ENCODE measurements at regions not wholly inside any gene's neighbourhood (a gene's known extent, or its start where the extent isn't known, plus 50 kb on each side); places are given as distances from the start of the nearest gene placed in this dataset.
"Not testable (repeated sequence)": the region's sequence is repeated elsewhere in the genome, so short reads cannot be mapped to it uniquely, and the experiment has no call there.

GRCh38 chr1:196160066-196160795 lies 448.0 kb downstream of the KCNT2 start:
- no peak for DNase-seq

GRCh38 chr1:196155586-196155985 lies 452.7 kb downstream of the KCNT2 start:
- DNase-seq: no peak

- no peak for DNase-seq
Observed at GRCh38 chr1:196152975-196153374, 455.3 kb downstream of the KCNT2 start.

- no peak for DNase-seq
Observed at GRCh38 chr1:196152086-196152485, 456.2 kb downstream of the KCNT2 start.

DNA sequence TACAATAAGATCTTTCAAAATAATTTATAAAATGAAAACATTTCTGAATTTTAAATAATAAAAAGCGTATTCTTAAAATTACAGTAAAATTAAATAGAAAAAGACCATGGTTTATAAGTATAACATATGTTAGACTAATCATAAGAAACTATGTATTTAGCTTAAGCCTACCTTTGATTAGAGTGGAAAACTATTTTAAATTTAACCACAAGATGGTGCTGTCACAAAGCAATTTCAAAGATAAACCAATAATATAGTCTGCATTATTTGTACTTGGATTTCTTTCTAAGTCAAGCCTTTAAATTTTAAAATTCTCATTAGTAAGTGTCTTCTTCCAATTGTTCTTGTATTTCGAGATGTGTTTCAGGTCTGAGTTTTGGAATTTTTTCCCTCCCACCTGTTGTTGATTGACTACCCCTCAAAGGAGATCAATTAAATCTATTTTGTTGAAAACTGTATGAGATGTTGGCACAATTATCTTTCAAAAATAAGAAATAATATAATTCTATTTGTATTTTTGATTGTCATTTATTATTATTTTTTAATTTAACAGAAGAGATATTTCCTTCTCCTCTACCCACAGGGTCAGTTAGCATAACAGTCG lies 459.8 kb downstream of the KCNT2 start:
- DNase-seq: no peak

DNA sequence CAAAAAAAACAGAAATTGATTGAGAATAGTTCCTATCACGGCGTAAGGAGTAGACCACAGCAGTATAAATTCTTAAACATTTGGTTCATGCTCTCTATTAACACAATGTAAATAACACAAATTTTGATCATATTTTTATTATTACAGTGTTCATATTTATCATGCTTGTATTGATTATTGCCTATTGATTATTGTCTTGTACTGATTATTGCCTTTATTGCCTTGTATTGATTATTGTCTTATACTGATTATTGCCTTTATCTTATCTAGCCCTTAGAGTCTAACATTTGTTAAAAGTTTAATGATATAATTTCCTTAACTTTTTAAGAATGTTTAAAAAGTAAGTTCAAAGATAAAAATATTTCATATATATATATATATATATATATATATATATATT lies 460.7 kb downstream of the KCNT2 start:
- DNase-seq: no peak

DNA sequence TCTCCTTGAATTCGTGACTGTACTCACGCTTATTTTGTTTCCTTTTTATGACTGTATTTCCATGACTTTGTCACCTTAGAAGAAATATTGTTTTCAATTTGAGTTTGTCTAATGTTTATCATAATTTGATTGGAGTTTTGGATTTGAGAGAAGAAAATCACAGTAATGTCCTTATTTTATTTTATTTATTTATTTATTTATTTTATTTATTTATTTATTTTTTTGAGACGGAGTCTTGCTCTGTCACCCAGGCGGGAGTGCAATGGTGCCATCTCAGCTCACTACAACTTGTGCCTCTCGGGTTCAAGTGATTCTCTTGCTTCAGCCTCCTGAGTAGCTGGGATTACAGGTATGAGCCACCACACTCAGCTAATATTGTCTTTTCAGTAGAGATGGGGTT lies 463.1 kb downstream of the KCNT2 start:
- DNase-seq: not testable (repeated sequence)

DNA sequence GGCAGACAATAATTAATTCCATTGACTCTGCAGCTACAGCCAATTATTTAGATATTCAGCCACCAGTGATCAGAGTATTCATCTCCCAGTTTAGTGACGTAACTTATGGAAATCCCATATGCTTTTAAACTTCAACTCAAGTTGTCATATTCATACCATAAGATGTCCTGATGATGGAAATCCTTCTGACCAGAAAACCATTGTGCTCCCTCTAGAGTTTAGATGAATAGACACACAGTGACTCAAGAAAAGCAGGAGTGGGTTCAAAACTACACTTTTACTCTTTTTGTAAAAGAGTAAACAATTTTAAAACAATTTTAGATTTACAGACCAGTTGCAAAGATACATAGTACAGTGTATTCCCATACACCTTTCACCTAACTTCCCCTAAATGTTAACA lies 463.7 kb downstream of the KCNT2 start:
- DNase-seq: no peak

DNA sequence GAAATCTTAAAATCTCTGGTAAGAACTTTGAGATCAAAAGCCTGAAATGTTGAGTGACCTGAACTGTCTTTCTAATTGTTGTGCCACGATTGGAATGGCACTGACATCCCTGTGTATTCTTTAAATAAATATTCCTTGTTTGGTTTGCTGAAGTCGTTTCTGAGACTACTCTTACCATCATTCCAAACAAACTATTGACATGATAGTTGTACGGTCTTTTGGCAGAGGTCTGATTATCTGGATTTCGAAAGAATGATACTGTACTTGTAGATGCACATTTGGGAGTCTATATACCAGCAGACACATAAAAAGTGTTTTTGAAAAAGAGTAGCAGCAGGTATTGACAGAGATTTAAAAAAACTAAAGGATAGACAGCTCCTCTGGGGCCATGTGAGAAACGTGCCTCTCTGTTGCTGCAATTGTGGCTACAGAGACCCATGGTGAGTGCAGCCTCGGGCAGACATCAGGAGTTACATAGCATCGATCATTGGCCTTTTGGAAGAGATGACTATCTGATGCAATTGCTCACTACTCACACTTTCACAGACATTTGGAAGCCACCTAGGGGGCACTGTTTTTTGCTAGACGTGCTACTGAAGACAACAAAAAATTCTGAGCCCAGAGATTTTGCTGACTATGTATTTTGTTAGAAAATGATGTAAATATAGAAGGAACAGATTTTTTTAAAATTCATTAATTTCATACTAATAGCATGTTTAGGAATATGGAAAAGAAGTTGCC lies 464.5 kb downstream of the KCNT2 start:
- no peak for DNase-seq

GRCh38 chr1:196142111-196142640 lies 466.1 kb downstream of the KCNT2 start:
- DNase-seq: no peak

GRCh38 chr1:196136396-196136795 lies 471.8 kb downstream of the KCNT2 start:
- no peak for DNase-seq

- DNase-seq: no peak
Observed at GRCh38 chr1:196131691-196132090, 476.5 kb downstream of the KCNT2 start.

GRCh38 chr1:196128835-196129234 lies 479.4 kb downstream of the KCNT2 start:
- DNase-seq: no peak

DNA sequence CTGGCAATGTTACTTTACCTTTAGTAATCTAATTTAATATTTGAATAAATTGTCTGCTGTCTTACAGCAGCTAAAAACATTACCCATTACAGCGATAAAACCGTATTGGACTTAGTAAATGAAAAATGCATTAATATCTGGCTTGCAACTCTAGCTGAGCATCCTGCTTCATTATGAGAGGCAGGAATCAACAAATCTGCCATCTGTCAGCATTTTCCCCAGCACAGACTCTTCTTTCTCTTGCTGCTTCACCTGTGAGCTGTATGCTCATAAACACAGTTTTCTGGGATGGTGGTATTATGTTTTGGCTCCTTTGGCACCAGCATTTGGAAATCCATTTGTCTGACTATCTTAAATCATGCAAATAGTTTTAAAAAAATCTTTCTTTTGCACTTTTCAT lies 487.1 kb downstream of the KCNT2 start:
- DNase-seq: no peak

DNA sequence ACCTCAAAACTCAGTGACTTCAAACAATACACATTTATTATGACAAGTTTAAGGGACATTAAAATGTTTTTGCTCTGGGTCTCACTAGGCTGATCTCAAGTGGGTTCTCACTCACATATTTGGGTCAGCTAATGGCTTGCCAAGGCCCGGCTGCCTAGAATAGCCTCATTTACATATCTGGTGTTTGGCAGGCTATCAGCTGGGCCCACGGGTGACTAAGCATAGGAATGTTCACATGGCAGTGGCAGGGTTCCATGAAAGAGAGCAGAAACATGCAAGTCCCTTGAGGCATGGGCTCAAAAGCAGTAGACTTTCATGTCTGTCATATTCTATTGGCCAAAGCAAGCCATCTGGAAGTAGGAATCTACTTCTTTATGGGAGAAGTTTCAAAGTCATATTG lies 492.6 kb downstream of the KCNT2 start:
- DNase-seq: no peak

DNA sequence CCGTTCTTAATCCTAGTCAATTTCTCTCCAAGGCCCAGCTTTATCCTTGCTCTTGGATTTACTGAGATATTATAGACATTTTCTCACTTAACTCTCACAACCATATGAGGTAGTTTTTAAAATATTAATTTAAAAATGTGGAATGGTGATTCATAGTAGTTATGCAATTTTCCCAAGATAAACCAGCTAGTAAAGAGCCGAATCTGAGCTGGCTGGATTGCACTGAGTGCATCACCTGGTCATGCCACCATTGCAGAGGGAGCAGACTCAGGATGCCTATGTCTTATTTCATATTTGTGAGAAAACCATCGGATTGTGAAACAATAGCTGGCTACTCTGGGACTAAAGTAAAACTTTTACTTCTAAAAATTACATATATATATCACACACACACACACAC lies 494.0 kb downstream of the KCNT2 start:
- no peak for DNase-seq

- not testable (repeated sequence) for DNase-seq
Observed at GRCh38 chr1:196108990-196109389, 499.2 kb downstream of the KCNT2 start.

DNA sequence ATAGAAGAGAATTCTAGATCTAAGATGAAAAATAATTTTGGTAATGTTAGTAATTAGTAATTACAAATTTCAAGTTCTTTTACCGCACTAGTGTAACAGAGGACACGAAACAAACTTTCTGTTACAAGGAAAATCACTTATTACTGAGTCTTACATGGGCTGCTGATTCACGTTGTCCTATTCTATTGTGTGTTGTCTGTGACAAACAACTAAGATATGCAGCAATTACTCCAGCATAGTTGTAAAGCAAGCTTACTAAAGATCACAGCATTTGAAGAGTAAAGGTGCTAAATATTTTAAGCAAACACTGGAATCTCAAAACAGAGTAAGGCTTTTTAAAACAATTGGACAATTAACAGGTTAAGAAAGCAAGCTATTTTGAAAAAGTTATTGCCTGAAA lies 502.3 kb downstream of the KCNT2 start:
- no peak for DNase-seq

DNA sequence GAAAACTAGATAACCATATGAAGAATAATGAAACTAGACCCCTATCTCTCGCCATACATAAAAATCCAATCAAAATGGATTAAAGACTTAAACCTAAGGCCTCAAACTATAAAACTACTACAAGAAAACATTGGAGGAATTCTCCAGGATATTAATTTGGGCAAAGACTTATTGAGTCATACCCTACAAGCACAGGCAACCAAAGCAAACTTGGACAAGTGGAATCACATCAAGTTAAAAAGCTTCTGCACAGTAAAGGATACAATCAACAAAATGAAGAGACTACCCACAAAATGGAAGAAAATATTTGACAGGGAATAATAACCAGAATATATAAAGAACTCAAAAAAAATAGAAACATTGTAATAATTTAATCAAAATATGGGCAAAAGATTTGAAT lies 505.4 kb downstream of the KCNT2 start:
- no peak for DNase-seq

- no peak for DNase-seq
Observed at GRCh38 chr1:196098000-196098399, 510.2 kb downstream of the KCNT2 start.

GRCh38 chr1:196094821-196095220 lies 513.4 kb downstream of the KCNT2 start:
- no peak for DNase-seq

DNA sequence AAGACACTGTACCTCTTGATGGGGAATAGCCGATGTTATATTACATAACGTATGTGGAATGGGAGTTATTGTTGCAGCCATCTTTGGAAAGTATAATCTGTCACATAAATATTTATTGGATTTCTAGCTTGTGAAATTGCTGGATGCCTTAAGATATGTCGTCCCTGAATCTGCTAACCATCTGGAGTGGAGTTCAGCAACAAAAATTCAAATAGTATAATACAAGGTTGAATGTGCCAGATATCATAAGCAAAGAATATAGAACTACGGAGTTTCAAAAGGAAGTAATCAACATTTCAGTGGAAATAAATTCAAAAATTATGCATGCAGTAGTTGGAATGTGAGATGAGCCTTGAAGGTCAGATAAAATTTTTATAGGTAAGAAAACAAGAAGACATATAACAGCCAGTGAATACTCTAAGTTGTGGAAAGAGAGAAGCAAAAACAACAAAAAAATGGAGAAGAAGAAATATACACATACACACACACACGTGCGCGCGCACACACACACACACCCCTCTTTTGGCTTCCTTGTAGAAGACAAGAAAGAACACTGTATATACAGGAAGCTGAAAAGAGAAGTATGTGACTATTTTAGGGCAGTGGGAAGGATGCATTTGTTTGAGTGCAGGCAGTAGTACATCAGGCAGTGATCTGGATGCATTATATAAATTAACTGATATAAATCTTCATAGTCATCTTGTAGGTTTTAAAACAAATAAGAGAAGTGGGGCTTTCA lies 516.7 kb downstream of the KCNT2 start:
- DNase-seq: no peak

DNA sequence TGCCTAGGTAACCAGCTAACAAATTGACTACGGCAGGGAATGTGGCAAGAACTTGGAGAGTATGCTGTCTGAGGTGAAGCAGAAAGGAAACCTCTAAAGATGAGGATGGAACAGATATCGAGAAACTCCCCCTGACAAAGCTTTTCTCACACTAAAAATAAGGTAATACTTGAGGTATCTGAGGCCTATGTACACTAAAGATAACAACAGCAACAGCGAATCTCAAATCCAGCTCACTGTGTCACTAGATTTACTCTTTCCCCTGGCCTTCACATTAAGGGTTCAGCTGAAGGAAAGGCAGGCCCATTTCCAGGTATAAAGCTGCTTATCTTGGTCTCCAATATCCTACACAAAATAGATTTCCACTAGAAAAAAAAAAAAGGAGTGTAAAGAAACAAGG lies 518.0 kb downstream of the KCNT2 start:
- DNase-seq: no peak
